NCI-H69 (cell line): ENCODE measurements at regions not wholly inside any gene's neighbourhood (a gene's known extent, or its start where the extent isn't known, plus 50 kb on each side); places are given as distances from the start of the nearest gene placed in this dataset.

Experiments used
- DNase-seq: peaks from one replicate; lab custom pipeline; 2025; lab: John Stamatoyannopoulos, UW

GRCh38 chrX:22325096-22325495 lies 52.4 kb downstream of the CBLL2 start:
- no peak for DNase-seq

- DNase-seq, result no peak
These were observed 57.1 kb downstream of the CBLL2 start for GRCh38 chrX:22329783-22330182.

GRCh38 chrX:22338740-22339139 lies 66.0 kb downstream of the CBLL2 start:
- peak; percentile 52 for DNase-seq

GRCh38 chrX:22339459-22339858 lies 66.7 kb downstream of the CBLL2 start:
- no peak for DNase-seq

GRCh38 chrX:22340022-22340616 lies 67.4 kb downstream of the CBLL2 start:
- no peak for DNase-seq

- DNase-seq, result no peak
These were observed 70.5 kb downstream of the CBLL2 start for GRCh38 chrX:22343192-22343591.

GRCh38 chrX:22345884-22346283 lies 73.2 kb downstream of the CBLL2 start:
- no peak for DNase-seq

- DNase-seq, result no peak
These were observed 74.8 kb downstream of the CBLL2 start for GRCh38 chrX:22347491-22347890.

- DNase-seq, result no peak
These were observed 76.4 kb downstream of the CBLL2 start for GRCh38 chrX:22349116-22349515.

- DNase-seq, result no peak
These were observed 78.4 kb downstream of the CBLL2 start for GRCh38 chrX:22351076-22351475.

- DNase-seq, result no peak
These were observed 79.3 kb downstream of the CBLL2 start for GRCh38 chrX:22351966-22352365.

GRCh38 chrX:22357621-22358020 lies 84.9 kb downstream of the CBLL2 start:
- no peak for DNase-seq

- DNase-seq, result no peak
These were observed 87.4 kb downstream of the CBLL2 start for GRCh38 chrX:22360129-22360528.

- no peak for DNase-seq
These were observed 92.7 kb downstream of the CBLL2 start for GRCh38 chrX:22365460-22365859.

GRCh38 chrX:22366166-22366702 lies 93.5 kb downstream of the CBLL2 start:
- peak; percentile 47 for DNase-seq

GRCh38 chrX:22366906-22367305 lies 94.2 kb downstream of the CBLL2 start:
- peak; percentile 70 for DNase-seq

- no peak for DNase-seq
These were observed 100.4 kb downstream of the CBLL2 start for GRCh38 chrX:22373094-22373493.

- no peak for DNase-seq
These were observed 101.1 kb downstream of the CBLL2 start for GRCh38 chrX:22373766-22374165.

GRCh38 chrX:22376369-22376768 lies 103.7 kb downstream of the CBLL2 start:
- DNase-seq, result no peak

GRCh38 chrX:22378296-22378695 lies 105.6 kb downstream of the CBLL2 start:
- DNase-seq, result no peak

- no peak for DNase-seq
These were observed 111.3 kb downstream of the CBLL2 start for GRCh38 chrX:22383988-22384387.

GRCh38 chrX:22389556-22390179 lies 117.0 kb downstream of the CBLL2 start:
- peak; percentile 92 for DNase-seq

GRCh38 chrX:22392133-22392948 lies 119.6 kb downstream of the CBLL2 start:
- DNase-seq, result no peak
